K562 (cell line): ENCODE measurements at regions not wholly inside any gene's neighbourhood (a gene's known extent, or its start where the extent isn't known, plus 50 kb on each side); places are given as distances from the start of the nearest gene placed in this dataset.

ENCODE experiments used
- ATAC-seq: fragments of 200-7000 bp; cut with Tn5 transposase; 3 replicates; pipeline ENCODE4 v1.9.1; 2020; ENCODE audit warnings: moderate library complexity
- BruUV-seq: library from RNA; stranded (reverse); fragments of 400-500 nt; replicated peaks from 2 replicates; lab custom pipeline; 2021; lab: Mats Ljungman, UMichigan
- CTCF ChIA-PET: fragments of 300-600 bp; formaldehyde crosslinking; extraction: SDS; loops from one replicate; lab custom pipeline; 2021; ENCODE audit warnings: low intra/inter-chr PET ratio; lab: Yijun Ruan, JAX
- POLR2A ChIA-PET: fragments of 300-600, 350-650 bp; sonication (Branson Sonifier 250); formaldehyde crosslinking; extraction: SDS; loops from one replicate; lab custom pipeline; 2021; ENCODE audit warnings: antibody characterized with exemption, inconsistent platforms; lab: Yijun Ruan, JAX
- DNase-seq, 4 experiments: peaks; one replicate each; pipeline versions ENCODE4 v3.0.0 to v3.0.0-alpha.2; 2011 to 2018; ENCODE audit warnings: low spot score in 3 of 4, mixed read lengths in 3 of 4; ENCODE audit errors: extremely low read depth in 1 of 4
- FAIRE-seq: peaks from 2 replicates; lab custom pipeline; 2011; peaks lifted over from hg19 to GRCh38; lab: Jason Lieb, UNC
- H2AFZ ChIP-seq: 2 replicates; pipeline ENCODE4 v1.6.0; 2011; ENCODE audit warnings: low read depth, low read length, control low read depth, inconsistent platforms
- H3K27ac ChIP-seq: fragments of 200-600 bp; 3 replicates; pipeline ENCODE4 v1.8.0; 2011; ENCODE audit warnings: low read depth, mild to moderate bottlenecking, control low read depth, inconsistent platforms, low read length, moderate library complexity, mixed read lengths; ENCODE audit errors: extremely low read depth
- H3K27me3 ChIP-seq, 2 experiments: fragments of 300-600 bp in 1 of 2; 2 replicates in 1 of 2; 3 replicates in 1 of 2; pipeline versions ENCODE4 v1.6.0 to v1.8.0; 2011; ENCODE audit warnings: inconsistent platforms in 2 of 2, low read length in 2 of 2, mild to moderate bottlenecking in 1 of 2, mixed read lengths in 1 of 2, moderate library complexity in 1 of 2; ENCODE audit not compliant: control insufficient read depth in 2 of 2, insufficient read depth in 2 of 2
- H3K36me3 ChIP-seq: fragments of 300-600 bp; 3 replicates; pipeline ENCODE4 v1.8.0; 2011; ENCODE audit warnings: mild to moderate bottlenecking, low read length, inconsistent platforms; ENCODE audit not compliant: control insufficient read depth, insufficient read depth
- H3K4me1 ChIP-seq, 2 experiments: fragments of 200-600 bp in 1 of 2; replicated peaks in 1 of 2; 2 replicates in 1 of 2; 3 replicates in 1 of 2; pipeline versions ENCODE4 v1.5.1 to v1.8.0; 2011; ENCODE audit warnings: inconsistent platforms in 2 of 2, low read length in 2 of 2, mild to moderate bottlenecking in 1 of 2, mixed read lengths in 1 of 2, moderate library complexity in 1 of 2; ENCODE audit not compliant: control insufficient read depth in 2 of 2, insufficient read depth in 2 of 2
- H3K4me2 ChIP-seq: 2 replicates; pipeline ENCODE4 v1.6.1; 2011; ENCODE audit warnings: low read length, control low read depth, inconsistent platforms, mixed read lengths; ENCODE audit not compliant: insufficient read depth
- H3K4me3 ChIP-seq: fragments of 200-600 bp; sonication (generic), shearing (Covaris generic); 2 replicates; pipeline ENCODE4 v1.5.1; 2016; ENCODE audit warnings: control low read depth, inconsistent platforms
- H3K79me2 ChIP-seq: fragments of 200-600 bp; 3 replicates; pipeline ENCODE4 v1.8.0; 2011; ENCODE audit warnings: low read length, inconsistent platforms; ENCODE audit not compliant: control insufficient read depth, insufficient read depth
- H3K9ac ChIP-seq, 2 experiments: 2 replicates each; pipeline versions ENCODE4 v1.6.0 to v1.6.1; 2011; ENCODE audit warnings: low read depth in 2 of 2, low read length in 2 of 2, control low read depth in 1 of 2, inconsistent platforms in 1 of 2, mild to moderate bottlenecking in 1 of 2, mixed read lengths in 1 of 2; ENCODE audit not compliant: insufficient read depth in 1 of 2
- H3K9me1 ChIP-seq: one replicate; pipeline ENCODE4 v1.6.0; 2011; ENCODE audit warnings: inconsistent platforms, mild to moderate bottlenecking, low read length, moderate library complexity; ENCODE audit not compliant: control insufficient read depth, insufficient read depth
- H3K9me3 ChIP-seq: replicated peaks from 2 replicates; pipeline ENCODE4 v1.5.1; 2011; ENCODE audit warnings: low read depth, low read length, inconsistent platforms; ENCODE audit not compliant: control insufficient read depth, insufficient read depth
- H4K20me1 ChIP-seq: replicated peaks from 2 replicates; pipeline ENCODE4 v1.6.1; 2011; ENCODE audit warnings: low read length, inconsistent platforms, mixed read lengths; ENCODE audit not compliant: control insufficient read depth, insufficient read depth
- CBX3 ChIP-seq, 2 experiments: IDR thresholded peaks; 1 replicate in 1 of 2; 2 replicates in 1 of 2; pipeline ENCODE4 v1.6.1; 2012; ENCODE audit warnings: inconsistent platforms in 2 of 2, low read length in 2 of 2, borderline replicate concordance in 1 of 2, control low read depth in 1 of 2
- FOXK2 ChIP-seq, 2 experiments: fragments of 450-650 bp; IDR thresholded peaks in 1 of 2; conservative IDR thresholded peaks in 1 of 2; 2 replicates each; pipeline ENCODE4 v1.6.1; 2016; ENCODE audit warnings: low read depth in 2 of 2, mild to moderate bottlenecking in 1 of 2
- HIVEP1 ChIP-seq: fragments of 250-450 bp; sonication (Bioruptor Pico); IDR thresholded peaks from 2 replicates; pipeline ENCODE4 v1.4.0; 2020; ENCODE audit warnings: mild to moderate bottlenecking
- HMG20A ChIP-seq: fragments of 450-650 bp; formaldehyde crosslinking; conservative IDR thresholded peaks from 2 replicates; pipeline ENCODE4 v1.4.0; 2020; ENCODE audit warnings: mild to moderate bottlenecking, mixed read lengths
- NCOA6 ChIP-seq: fragments of 450-650 bp; IDR thresholded peaks from 2 replicates; pipeline ENCODE4 v1.6.1; 2017; ENCODE audit warnings: mild to moderate bottlenecking
- RNF2 ChIP-seq: sonication (generic); IDR thresholded peaks from 2 replicates; pipeline ENCODE4 v1.6.1; 2016
- SMARCC2 ChIP-seq: fragments of 450-650 bp; IDR thresholded peaks from 2 replicates; pipeline ENCODE4 v1.6.1; 2017; ENCODE audit warnings: antibody characterized with exemption, moderate library complexity, mild to moderate bottlenecking, low read depth
- ZFP36 ChIP-seq: fragments of 150-350 bp; IDR thresholded peaks from 2 replicates; pipeline ENCODE4 v1.6.1; 2018; ENCODE audit warnings: low read length, low read depth; ENCODE audit not compliant: partially characterized antibody
- ZNF146 ChIP-seq: IDR thresholded peaks from one replicate; pipeline ENCODE4 v1.6.1; 2018; ENCODE audit warnings: missing compliant biosample characterization; ENCODE audit not compliant: unreplicated experiment
- WGBS: fragments of 100-300 bp; shearing (Covaris generic); methylation state at CpG from one replicate; pipeline ENCODE4 v1.1.6; 2016; ENCODE audit warnings: low coverage, mixed read lengths; ENCODE audit not compliant: insufficient coverage; ENCODE audit errors: missing lambda C conversion rate; 5-methylcytosine and 5-hydroxymethylcytosine counted together
- in situ Hi-C: fragments of 300-500 bp; cut with MboI; formaldehyde crosslinking; loops from 4 replicates; pipeline ENCODE4 v1.15.0; 2018; ENCODE audit warnings: inconsistent platforms, mixed read lengths
- intact Hi-C: fragments of 100-400 bp; cut with micrococcal nuclease; formaldehyde crosslinking; loops from 2 replicates; pipeline ENCODE4 v1.14.2; 2022

- H3K27me3 ChIP-seq = peaks cover 2 to 20% of the 10 kb centered on the region in 2 experiments; a peak in 2 of 5 replicates
- TF ChIP-seq RNF2 = no peak
- no peaks in the 10 kb centered on the region for H3K79me2 ChIP-seq
- no peaks in the 10 kb centered on the region for H4K20me1 ChIP-seq
- in situ Hi-C loops (no loop called here), intact Hi-C loops (no loop called here)
- H3K27ac ChIP-seq = no peak overlapping the region
- no peaks in the 10 kb centered on the region for H3K36me3 ChIP-seq
- no peak overlapping the region for H3K4me2 ChIP-seq
- no peak for ATAC-seq
- H3K9ac ChIP-seq = no peak overlapping the region
- WGBS = 1% methylated on average over 4 of the region's 4 CpGs
- H3K9me1 ChIP-seq = no peaks in the 10 kb centered on the region
- no peaks in the 10 kb centered on the region for H3K4me1 ChIP-seq
- no peak for FAIRE-seq
- BruUV-seq = no TSS peak
- CTCF ChIA-PET = no interaction called here
- DNase-seq = no peak
- POLR2A ChIA-PET = interaction anchor here (0.5 kb wide), 1 partner anchor 18 kb away, joined by 3 read pairs; no protein-coding TSS in a partner anchor
- no peak overlapping the region for H3K4me3 ChIP-seq
- H3K9me3 ChIP-seq = no peaks in the 10 kb centered on the region
- no peak overlapping the region for H2AFZ ChIP-seq
Measured at GRCh38 chr11:116551576-116551975, 221.2 kb downstream of the BUD13 start.

GRCh38 chr11:116548256-116548655, 224.5 kb downstream of the BUD13 start:
- TF ChIP-seq NCOA6 = no peak
- no peak for TF ChIP-seq FOXK2 (conservative IDR thresholded peaks at IDR 0.05 in 1 of 2, IDR thresholded peaks at IDR 0.05 in 1 of 2; ENCODE audit: low read depth in 2 of 2)
- no peak for TF ChIP-seq HMG20A
- TF ChIP-seq SMARCC2 = no peak
- TF ChIP-seq ZNF146 (CRISPR knock-in tag) = no peak
- no peak for TF ChIP-seq ZFP36
- TF ChIP-seq HIVEP1 (CRISPR knock-in tag) = no peak
- no peak for TF ChIP-seq CBX3 (IDR thresholded peaks at IDR 0.05; ENCODE audit: borderline replicate concordance in 1 of 2, low read length in 2 of 2)
- H3K36me3 ChIP-seq = no peaks in the 10 kb centered on the region
- H3K4me1 ChIP-seq = no peaks in the 10 kb centered on the region
- POLR2A ChIA-PET = interaction anchor here (0.7 kb wide), 1 partner anchor 9 kb away, joined by 3 read pairs; no protein-coding TSS in a partner anchor
- no peaks in the 10 kb centered on the region for H3K9me1 ChIP-seq
- H3K27me3 ChIP-seq = peaks cover 0 to 10% of the 10 kb centered on the region in 2 experiments; a peak in 2 of 5 replicates
- in situ Hi-C loops = no loop called here
- no peak overlapping the region for H3K27ac ChIP-seq
- H3K4me2 ChIP-seq = no peak overlapping the region
- 0% methylated on average over 7 of the region's 7 CpGs for WGBS
- ATAC-seq (no peak), FAIRE-seq (no peak), DNase-seq (no peak)
- no peaks in the 10 kb centered on the region for H3K79me2 ChIP-seq
- H4K20me1 ChIP-seq = no peaks in the 10 kb centered on the region
- H3K9ac ChIP-seq = no peak overlapping the region
- no TSS peak for BruUV-seq
- no peak overlapping the region for H2AFZ ChIP-seq
- H3K9me3 ChIP-seq = no peaks in the 10 kb centered on the region
- intact Hi-C loops = no loop called here
- CTCF ChIA-PET = no interaction called here
- no peak overlapping the region for H3K4me3 ChIP-seq
